Smooth muscle cell (in vitro differentiated cells): ENCODE measurements at regions not wholly inside any gene's neighbourhood (a gene's known extent, or its start where the extent isn't known, plus 50 kb on each side); places are given as distances from the start of the nearest gene placed in this dataset.
"Not testable (repeated sequence)": the region's sequence is repeated elsewhere in the genome, so short reads cannot be mapped to it uniquely, and the experiment has no call there.

ENCODE experiments used
- DNase-seq: peaks from one replicate; lab custom pipeline; 2025; ENCODE audit not compliant: unreplicated experiment; lab: John Stamatoyannopoulos, UW
- H2AFZ ChIP-seq: fragments of 200-600 bp; sonication (generic); 2 replicates; pipeline ENCODE4 v1.6.0; 2016; ENCODE audit warnings: antibody characterized with exemption, low read depth, mild to moderate bottlenecking
- H3F3A ChIP-seq: fragments of 200-600 bp; sonication (generic); 2 replicates; pipeline ENCODE4 v1.6.0; 2017; ENCODE audit warnings: antibody characterized with exemption, low read depth
- H3K27ac ChIP-seq: fragments of 200-600 bp; sonication (generic); 2 replicates; pipeline ENCODE4 v1.5.1; 2016; ENCODE audit warnings: low read depth, mild to moderate bottlenecking
- H3K27me3 ChIP-seq: fragments of 200-600 bp; sonication (generic); 2 replicates; pipeline ENCODE4 v1.6.1; 2016; ENCODE audit warnings: low read depth, mild to moderate bottlenecking
- H3K36me3 ChIP-seq: fragments of 200-600 bp; sonication (generic); 2 replicates; pipeline ENCODE4 v1.5.1; 2016; ENCODE audit warnings: low read depth
- H3K4me1 ChIP-seq: fragments of 200-600 bp; sonication (generic); 2 replicates; pipeline ENCODE4 v1.5.1; 2016; ENCODE audit warnings: low read depth
- H3K4me2 ChIP-seq: fragments of 200-600 bp; sonication (generic); 2 replicates; pipeline ENCODE4 v1.6.0; 2016; ENCODE audit warnings: mild to moderate bottlenecking
- H3K4me3 ChIP-seq: fragments of 200-600 bp; sonication (generic); 2 replicates; pipeline ENCODE4 v1.5.1; 2016; ENCODE audit warnings: mild to moderate bottlenecking
- H3K79me2 ChIP-seq: fragments of 200-600 bp; sonication (generic); 2 replicates; pipeline ENCODE4 v1.6.0; 2016; ENCODE audit warnings: low read depth, mild to moderate bottlenecking
- H3K9ac ChIP-seq: fragments of 200-600 bp; sonication (generic); 2 replicates; pipeline ENCODE4 v1.6.0; 2016; ENCODE audit warnings: low read depth
- H3K9me3 ChIP-seq: fragments of 200-600 bp; sonication (generic); replicated peaks from 2 replicates; pipeline ENCODE4 v1.5.1; 2016; ENCODE audit warnings: low read depth
- H4K20me1 ChIP-seq: fragments of 200-600 bp; sonication (generic); 2 replicates; pipeline ENCODE4 v1.6.0; 2016; ENCODE audit warnings: low read depth
- CTCF ChIP-seq: fragments of 200-600 bp; sonication (generic); IDR thresholded peaks from 2 replicates; pipeline ENCODE4 v1.5.1; 2017; ENCODE audit warnings: borderline replicate concordance, mild to moderate bottlenecking, antibody characterized with exemption; ENCODE audit not compliant: insufficient read depth, poor library complexity, severe bottlenecking
- WGBS: methylation state at CpG from one replicate; pipeline ENCODE4 v1.1.7; 2016; ENCODE audit warnings: low lambda C conversion rate; 5-methylcytosine and 5-hydroxymethylcytosine counted together

GRCh38 chr20:43352996-43353395 is 104.7 kb upstream of the SRSF6 start:
- H3K9me3 ChIP-seq: no peaks in the 10 kb centered on the region
- no peak overlapping the region for H2AFZ ChIP-seq
- H3K9ac ChIP-seq: no peak overlapping the region
- H3K4me2 ChIP-seq: no peak overlapping the region
- H3K27me3 ChIP-seq: no peaks in the 10 kb centered on the region
- H3K4me3 ChIP-seq: no peak overlapping the region
- H3F3A ChIP-seq: no peaks in the 10 kb centered on the region
- no peaks in the 10 kb centered on the region for H3K4me1 ChIP-seq
- no peak for DNase-seq
- no peak overlapping the region for H3K27ac ChIP-seq
- H4K20me1 ChIP-seq: no peaks in the 10 kb centered on the region
- H3K79me2 ChIP-seq: no peaks in the 10 kb centered on the region
- WGBS: 92% methylated on average over 8 of the region's 8 CpGs
- H3K36me3 ChIP-seq: no peaks in the 10 kb centered on the region
- no peak for TF ChIP-seq CTCF

- H3K36me3 ChIP-seq, H3K79me2 ChIP-seq, H4K20me1 ChIP-seq, DNase-seq, H3F3A ChIP-seq, H3K9me3 ChIP-seq, H3K27ac ChIP-seq, H3K4me1 ChIP-seq, H3K27me3 ChIP-seq, H3K4me2 ChIP-seq, H3K9ac ChIP-seq, H2AFZ ChIP-seq, H3K4me3 ChIP-seq: not testable (repeated sequence)
- WGBS: 91% methylated on average over 3 of the region's 3 CpGs
Observed at GRCh38 chr20:43350694-43351093, 107.0 kb upstream of the SRSF6 start.

GRCh38 chr20:43349841-43350240 is 107.9 kb upstream of the SRSF6 start:
- no peaks in the 10 kb centered on the region for H3F3A ChIP-seq
- no peaks in the 10 kb centered on the region for H3K4me1 ChIP-seq
- no peaks in the 10 kb centered on the region for H3K36me3 ChIP-seq
- H2AFZ ChIP-seq: no peak overlapping the region
- DNase-seq: no peak
- H3K27me3 ChIP-seq: no peaks in the 10 kb centered on the region
- no peaks in the 10 kb centered on the region for H4K20me1 ChIP-seq
- TF ChIP-seq CTCF: no peak
- H3K4me2 ChIP-seq: no peak overlapping the region
- no peak overlapping the region for H3K4me3 ChIP-seq
- H3K79me2 ChIP-seq: no peaks in the 10 kb centered on the region
- WGBS: 77% methylated on average over 2 of the region's 2 CpGs
- H3K9me3 ChIP-seq: no peaks in the 10 kb centered on the region
- H3K9ac ChIP-seq: no peak overlapping the region
- H3K27ac ChIP-seq: no peak overlapping the region

GRCh38 chr20:43347839-43348238 is 109.9 kb upstream of the SRSF6 start:
- H3K79me2 ChIP-seq, H3K4me1 ChIP-seq, H3K9me3 ChIP-seq, H3K27ac ChIP-seq, DNase-seq, H3K27me3 ChIP-seq, H2AFZ ChIP-seq, H3K4me3 ChIP-seq, H3K9ac ChIP-seq, H3K36me3 ChIP-seq, H3F3A ChIP-seq, H4K20me1 ChIP-seq, H3K4me2 ChIP-seq: not testable (repeated sequence)
- WGBS: 80% methylated on average over 5 of the region's 5 CpGs

- no peak overlapping the region for H3K4me3 ChIP-seq
- no peaks in the 10 kb centered on the region for H3K36me3 ChIP-seq
- no peak overlapping the region for H3K9ac ChIP-seq
- no peak overlapping the region for H3K4me2 ChIP-seq
- H4K20me1 ChIP-seq: no peaks in the 10 kb centered on the region
- no peaks in the 10 kb centered on the region for H3K9me3 ChIP-seq
- no peaks in the 10 kb centered on the region for H3K79me2 ChIP-seq
- no peak overlapping the region for H3K27ac ChIP-seq
- H3F3A ChIP-seq: no peaks in the 10 kb centered on the region
- no peaks in the 10 kb centered on the region for H3K4me1 ChIP-seq
- 85% methylated on average over 8 of the region's 8 CpGs for WGBS
- DNase-seq: no peak
- H2AFZ ChIP-seq: no peak overlapping the region
- no peaks in the 10 kb centered on the region for H3K27me3 ChIP-seq
- TF ChIP-seq CTCF: no peak
Observed at GRCh38 chr20:43345676-43346075, 112.0 kb upstream of the SRSF6 start.
